Esophagus muscularis mucosa (tissue), 3 donors: ENCODE measurements at regions not wholly inside any gene's neighbourhood (a gene's known extent, or its start where the extent isn't known, plus 50 kb on each side); places are given as distances from the start of the nearest gene placed in this dataset.

ENCODE experiments used
- CTCF ChIP-seq, 3 experiments: fragments of 200-600 bp in 2 of 3; fragments of 450-650 bp in 1 of 3; sonication (generic) in 2 of 3; IDR thresholded peaks; one replicate each; pipeline ENCODE4 v1.5.1; 2017 to 2019; ENCODE audit warnings: antibody characterized with exemption in 3 of 3, mild to moderate bottlenecking in 2 of 3, moderate library complexity in 1 of 3
- POLR2AphosphoS5 ChIP-seq, 2 donors: sonication (generic); formaldehyde crosslinking; IDR thresholded peaks; one replicate each; pipeline ENCODE4 v1.6.1; 2017; ENCODE audit warnings: antibody characterized with exemption in 2 of 2

- no peak for TF ChIP-seq CTCF (IDR thresholded peaks at IDR 0.05)
- no peak for TF ChIP-seq POLR2AphosphoS5 (IDR thresholded peaks at IDR 0.05)
Observed at GRCh38 chr22:26775394-26775793, 118.0 kb downstream of the MIAT start.
